PFSK-1 (cell line): ENCODE measurements at regions not wholly inside any gene's neighbourhood (a gene's known extent, or its start where the extent isn't known, plus 50 kb on each side); places are given as distances from the start of the nearest gene placed in this dataset.

ENCODE experiments used
- POLR2AphosphoS5 ChIP-seq: IDR thresholded peaks from 2 replicates; pipeline ENCODE4 v1.6.1; 2012; ENCODE audit warnings: low read depth, mild to moderate bottlenecking, control low read depth, low read length, moderate library complexity
- SIN3A ChIP-seq: IDR thresholded peaks from 2 replicates; pipeline ENCODE4 v1.6.1; 2012; ENCODE audit warnings: mild to moderate bottlenecking, low read length, moderate library complexity, borderline replicate concordance; ENCODE audit not compliant: insufficient read depth
- TF ChIP-seq, protein P1 (sequence below), 2 experiments: IDR thresholded peaks; 2 replicates each; pipeline versions ENCODE4 v1.6.1 to v1.8.0; 2011 to 2012; ENCODE audit warnings: low read depth in 2 of 2, low read length in 2 of 2, control low read depth in 1 of 2, inconsistent platforms in 1 of 2, mild to moderate bottlenecking in 1 of 2, moderate library complexity in 1 of 2; ENCODE audit not compliant: insufficient read depth in 1 of 2

DNA sequence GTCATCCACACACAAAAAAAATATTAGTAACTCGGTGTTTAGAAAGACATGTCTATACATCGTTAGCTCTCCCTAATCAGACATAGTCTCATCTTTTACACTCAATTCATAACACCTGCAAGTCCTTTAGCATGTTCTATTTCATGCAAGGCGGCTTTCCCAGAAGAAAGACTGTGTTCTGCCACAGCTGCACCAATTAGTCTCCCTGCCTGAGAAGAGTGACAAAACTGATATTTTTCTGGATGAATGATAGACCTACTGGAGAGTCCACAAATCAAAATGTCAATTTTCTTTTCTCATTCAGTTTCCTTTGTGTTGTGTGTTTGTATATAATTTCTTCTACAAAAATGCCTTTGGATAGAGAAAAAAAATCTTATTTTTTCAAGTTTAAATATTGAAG lies 435.8 kb upstream of the EPHA3 start:
- TF ChIP-seq, protein P1, sequence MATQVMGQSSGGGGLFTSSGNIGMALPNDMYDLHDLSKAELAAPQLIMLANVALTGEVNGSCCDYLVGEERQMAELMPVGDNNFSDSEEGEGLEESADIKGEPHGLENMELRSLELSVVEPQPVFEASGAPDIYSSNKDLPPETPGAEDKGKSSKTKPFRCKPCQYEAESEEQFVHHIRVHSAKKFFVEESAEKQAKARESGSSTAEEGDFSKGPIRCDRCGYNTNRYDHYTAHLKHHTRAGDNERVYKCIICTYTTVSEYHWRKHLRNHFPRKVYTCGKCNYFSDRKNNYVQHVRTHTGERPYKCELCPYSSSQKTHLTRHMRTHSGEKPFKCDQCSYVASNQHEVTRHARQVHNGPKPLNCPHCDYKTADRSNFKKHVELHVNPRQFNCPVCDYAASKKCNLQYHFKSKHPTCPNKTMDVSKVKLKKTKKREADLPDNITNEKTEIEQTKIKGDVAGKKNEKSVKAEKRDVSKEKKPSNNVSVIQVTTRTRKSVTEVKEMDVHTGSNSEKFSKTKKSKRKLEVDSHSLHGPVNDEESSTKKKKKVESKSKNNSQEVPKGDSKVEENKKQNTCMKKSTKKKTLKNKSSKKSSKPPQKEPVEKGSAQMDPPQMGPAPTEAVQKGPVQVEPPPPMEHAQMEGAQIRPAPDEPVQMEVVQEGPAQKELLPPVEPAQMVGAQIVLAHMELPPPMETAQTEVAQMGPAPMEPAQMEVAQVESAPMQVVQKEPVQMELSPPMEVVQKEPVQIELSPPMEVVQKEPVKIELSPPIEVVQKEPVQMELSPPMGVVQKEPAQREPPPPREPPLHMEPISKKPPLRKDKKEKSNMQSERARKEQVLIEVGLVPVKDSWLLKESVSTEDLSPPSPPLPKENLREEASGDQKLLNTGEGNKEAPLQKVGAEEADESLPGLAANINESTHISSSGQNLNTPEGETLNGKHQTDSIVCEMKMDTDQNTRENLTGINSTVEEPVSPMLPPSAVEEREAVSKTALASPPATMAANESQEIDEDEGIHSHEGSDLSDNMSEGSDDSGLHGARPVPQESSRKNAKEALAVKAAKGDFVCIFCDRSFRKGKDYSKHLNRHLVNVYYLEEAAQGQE (IDR thresholded peaks at IDR 0.05; ENCODE audit: insufficient read depth in 1 of 2, low read depth in 2 of 2, low read length in 2 of 2) = no peak
- TF ChIP-seq POLR2AphosphoS5 (no peak), SIN3A (no peak)
